C4-2B (cell line): ENCODE measurements at regions not wholly inside any gene's neighbourhood (a gene's known extent, or its start where the extent isn't known, plus 50 kb on each side); places are given as distances from the start of the nearest gene placed in this dataset.

Source experiments
- CTCF ChIP-seq: fragments of 450-650 bp; conservative IDR thresholded peaks from 2 replicates; pipeline ENCODE4 v1.5.1; 2017; ENCODE audit warnings: mild to moderate bottlenecking
- ZFX ChIP-seq: fragments of 450-650 bp; IDR thresholded peaks from 2 replicates; pipeline ENCODE4 v1.6.1; 2017

- TF ChIP-seq CTCF (no peak), ZFX (no peak)
Observed at GRCh38 chr10:112884179-112884504, 65.9 kb upstream of the TCF7L2 start.
